GM18505 (cell line): ENCODE measurements at regions not wholly inside any gene's neighbourhood (a gene's known extent, or its start where the extent isn't known, plus 50 kb on each side); places are given as distances from the start of the nearest gene placed in this dataset.
"Not testable (repeated sequence)": the region's sequence is repeated elsewhere in the genome, so short reads cannot be mapped to it uniquely, and the experiment has no call there.

ENCODE experiments used
- ATAC-seq: cut with Tn5 transposase; IDR thresholded peaks from one replicate; pipeline ENCODE4 v1.9.1; 2021; ENCODE audit not compliant: unreplicated experiment
- POLR2A ChIP-seq: IDR thresholded peaks from 4 replicates; pipeline ENCODE4 v1.6.1; 2011; ENCODE audit warnings: borderline replicate concordance; ENCODE audit not compliant: insufficient read depth, insufficient read length; ENCODE audit errors: extremely low read depth

DNA sequence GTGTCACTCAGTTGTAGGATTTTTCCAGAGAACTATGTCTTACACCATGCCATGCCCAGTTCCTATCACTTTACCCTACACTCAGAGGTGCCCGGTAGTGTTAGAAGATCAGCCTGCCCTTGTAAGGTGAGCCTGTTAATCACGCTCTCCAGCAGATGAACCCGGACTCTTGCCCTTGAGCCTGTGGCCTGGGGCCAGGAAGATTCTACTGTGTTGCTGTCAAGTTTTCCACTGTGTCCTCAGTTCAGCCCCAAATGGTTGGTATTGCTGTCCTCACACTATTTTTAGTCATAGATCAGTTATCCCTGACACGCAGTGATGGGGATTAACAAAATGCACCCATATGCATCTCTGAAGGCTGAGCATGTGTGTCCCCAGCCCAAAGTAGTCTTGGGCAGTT, 105.0 kb upstream of the SPAG17 start:
- ATAC-seq = no peak
- TF ChIP-seq POLR2A = no peak

DNA sequence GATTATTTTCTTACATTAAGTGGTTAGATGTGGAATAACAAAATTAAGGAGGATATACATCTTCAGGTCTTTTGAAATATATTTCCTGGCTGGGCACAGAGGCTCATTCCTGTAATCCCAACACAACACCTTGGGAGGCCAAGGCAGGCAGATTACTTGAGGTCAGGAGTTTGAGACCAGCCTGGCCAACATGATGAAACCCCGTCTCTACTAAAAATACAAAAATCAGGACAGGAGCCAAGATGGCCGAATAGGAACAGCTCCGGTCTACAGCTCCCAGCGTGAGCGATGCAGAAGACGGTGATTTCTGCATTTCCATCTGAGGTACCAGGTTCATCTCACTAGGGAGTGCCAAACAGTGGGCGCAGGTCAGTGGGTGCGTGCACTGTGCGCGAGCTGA, 95.6 kb upstream of the SPAG17 start:
- ATAC-seq = not testable (repeated sequence)

DNA sequence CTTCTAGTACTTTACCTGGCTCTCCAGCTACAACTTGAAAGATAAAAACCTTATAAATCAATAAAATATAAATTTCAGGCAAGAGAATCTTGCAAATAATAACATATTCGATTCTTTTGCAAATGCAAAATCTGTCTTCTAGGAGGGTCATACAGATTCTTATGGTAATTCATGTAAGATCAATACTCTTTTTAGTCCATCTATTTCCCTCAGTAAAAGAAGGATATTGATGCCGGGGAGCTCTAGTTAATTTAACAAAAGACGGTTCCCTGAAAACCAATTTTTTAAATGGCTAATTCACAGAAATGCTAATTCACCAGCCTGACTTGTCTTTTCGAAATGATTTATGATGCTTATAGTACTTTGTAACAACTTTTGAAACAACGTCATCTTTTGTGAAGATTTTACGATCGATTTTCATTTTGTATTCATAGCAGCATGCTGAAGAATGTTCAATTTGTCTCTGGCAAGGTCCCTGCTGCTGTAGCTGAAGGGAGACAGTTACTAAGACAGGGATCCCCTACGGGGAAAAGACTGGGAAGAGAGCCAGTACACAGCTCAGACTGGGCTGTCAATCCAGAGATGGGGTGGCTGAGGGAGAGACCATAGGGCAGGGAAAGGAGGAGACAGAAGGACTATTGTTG, 90.6 kb upstream of the SPAG17 start:
- TF ChIP-seq POLR2A = no peak
- ATAC-seq = no peak

DNA sequence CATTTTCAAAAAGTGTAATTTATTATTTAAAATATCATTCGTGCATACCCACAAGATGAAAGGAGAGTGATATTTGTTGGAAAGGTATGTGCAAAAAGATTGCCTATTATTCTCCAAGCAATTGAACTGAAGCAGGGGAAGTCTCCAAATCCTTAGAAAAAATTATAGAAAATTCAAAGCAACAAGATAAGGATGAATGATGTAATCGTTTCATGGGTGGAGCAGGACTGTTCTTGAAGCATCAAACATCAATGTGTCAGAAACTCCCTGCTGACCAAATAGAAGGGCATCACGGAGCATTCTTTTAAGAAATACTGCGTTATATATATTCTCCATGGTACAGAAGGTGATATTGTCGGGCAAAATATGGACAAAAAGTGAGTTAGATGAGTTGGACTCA, 87.9 kb upstream of the SPAG17 start:
- TF ChIP-seq POLR2A = no peak
- ATAC-seq = no peak

DNA sequence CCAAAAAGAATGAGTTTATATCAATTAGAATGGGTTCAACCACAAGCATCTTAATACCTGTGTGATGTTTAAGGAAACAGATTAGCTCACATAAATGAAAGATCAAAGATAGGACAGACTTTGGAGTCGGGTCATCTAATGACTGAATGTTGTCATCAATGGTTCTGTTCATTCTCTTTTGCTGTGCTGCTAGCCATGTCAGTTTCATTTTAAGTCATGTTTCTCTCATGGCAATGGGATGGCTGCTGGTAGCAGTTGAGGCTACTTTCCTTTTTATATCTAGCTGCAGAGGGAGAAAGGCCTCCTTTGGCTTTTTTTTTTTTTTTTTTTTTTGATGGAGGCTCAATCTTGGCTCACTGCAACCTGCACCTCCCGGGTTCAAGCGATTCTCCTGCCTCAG, 86.9 kb upstream of the SPAG17 start:
- no peak for TF ChIP-seq POLR2A
- ATAC-seq = no peak

DNA sequence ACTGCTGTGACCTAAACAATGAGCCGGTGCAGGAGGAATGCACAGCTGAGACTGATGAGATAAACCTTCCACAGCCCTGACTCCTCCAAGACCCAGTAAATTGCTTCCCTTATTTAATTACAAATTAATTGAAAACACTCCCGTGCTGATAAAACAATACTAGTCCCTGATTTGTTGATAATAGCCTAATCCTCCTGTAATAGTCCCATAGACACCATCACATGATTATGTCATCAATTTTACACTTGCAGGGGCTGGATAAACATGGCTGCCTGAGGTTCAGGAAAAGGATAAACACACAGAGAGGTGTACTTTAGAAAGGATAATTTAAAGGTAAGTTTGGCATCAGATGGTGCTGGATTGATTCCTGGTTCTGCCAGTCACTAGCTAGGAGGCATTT, 84.6 kb upstream of the SPAG17 start:
- no peak for ATAC-seq
- no peak for TF ChIP-seq POLR2A

DNA sequence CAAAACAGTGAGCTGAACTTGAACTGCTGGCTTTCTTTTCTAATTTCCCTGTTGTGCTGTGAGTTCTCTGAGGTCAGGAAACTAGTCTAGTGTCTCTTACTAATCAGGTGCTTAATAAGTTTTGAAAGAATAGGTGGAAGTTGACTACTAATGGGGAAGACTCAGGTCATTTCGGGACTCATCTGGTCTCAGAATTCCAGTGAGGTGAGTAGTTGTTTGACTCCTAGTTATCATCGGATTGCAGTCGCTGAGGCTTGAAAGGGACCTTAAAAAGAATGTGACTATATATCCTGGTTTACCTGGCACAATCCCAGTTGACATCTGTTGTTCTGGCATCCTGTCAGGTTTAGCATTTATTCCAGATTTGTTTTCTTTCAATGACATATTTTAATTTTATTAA, 81.4 kb upstream of the SPAG17 start:
- no peak for TF ChIP-seq POLR2A
- no peak for ATAC-seq

DNA sequence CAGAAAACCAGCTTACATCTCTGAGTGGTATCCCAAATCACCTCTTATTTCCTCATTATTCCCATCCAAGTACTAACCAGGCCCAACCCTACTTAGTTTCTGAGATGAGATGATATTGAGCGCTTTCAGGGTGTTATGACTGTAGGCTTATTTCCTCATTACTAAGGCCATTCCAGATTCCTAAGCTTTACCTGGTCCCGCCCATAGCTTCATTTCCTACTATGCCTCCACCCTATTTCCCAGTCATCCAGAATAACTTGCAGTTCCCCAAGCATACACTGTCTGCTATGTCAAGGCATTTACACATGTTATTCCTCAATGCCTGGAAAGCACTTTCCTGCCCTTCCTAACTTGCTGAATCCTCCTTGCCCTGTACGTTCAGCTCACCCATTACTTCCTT, 79.3 kb upstream of the SPAG17 start:
- no peak for ATAC-seq
- no peak for TF ChIP-seq POLR2A

DNA sequence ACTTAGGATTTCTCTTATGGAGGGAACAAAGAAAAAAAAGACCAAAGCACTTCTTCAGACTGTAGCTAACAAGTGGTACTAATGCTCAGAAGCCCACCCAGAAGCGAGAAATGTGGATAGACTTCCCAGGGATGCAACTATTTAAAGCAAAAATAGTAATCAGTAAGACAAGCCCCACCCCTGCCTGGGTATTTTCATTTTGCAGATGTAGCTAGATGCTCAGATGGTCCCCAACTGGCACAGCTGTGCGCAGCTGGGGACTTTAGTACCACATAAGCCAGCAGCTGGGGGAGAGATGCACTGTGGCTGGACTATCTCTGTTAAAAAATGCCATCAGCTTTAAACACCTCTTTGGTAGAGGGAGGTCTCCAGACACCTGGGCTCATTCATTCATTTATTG, 77.8 kb upstream of the SPAG17 start:
- no peak for ATAC-seq
- no peak for TF ChIP-seq POLR2A

DNA sequence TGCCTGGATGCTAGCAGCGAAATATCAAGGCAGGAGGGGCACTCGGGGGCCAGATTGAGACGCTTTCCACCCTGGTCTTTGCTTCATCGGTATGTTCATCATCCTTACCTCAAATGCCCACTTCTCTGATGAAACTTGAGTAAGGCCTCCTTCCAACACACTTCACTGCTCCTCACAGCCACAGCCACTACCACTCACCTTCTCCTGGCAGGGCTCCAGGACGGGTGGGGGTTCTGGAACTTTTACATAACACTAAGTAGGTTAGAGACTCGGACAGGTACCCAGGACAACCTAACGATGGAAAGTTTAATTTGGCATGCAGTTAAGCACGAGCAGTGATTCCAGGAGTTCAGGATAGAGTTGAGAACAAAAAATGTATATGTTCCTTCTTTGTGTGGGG, 73.9 kb upstream of the SPAG17 start:
- TF ChIP-seq POLR2A = no peak
- no peak for ATAC-seq

DNA sequence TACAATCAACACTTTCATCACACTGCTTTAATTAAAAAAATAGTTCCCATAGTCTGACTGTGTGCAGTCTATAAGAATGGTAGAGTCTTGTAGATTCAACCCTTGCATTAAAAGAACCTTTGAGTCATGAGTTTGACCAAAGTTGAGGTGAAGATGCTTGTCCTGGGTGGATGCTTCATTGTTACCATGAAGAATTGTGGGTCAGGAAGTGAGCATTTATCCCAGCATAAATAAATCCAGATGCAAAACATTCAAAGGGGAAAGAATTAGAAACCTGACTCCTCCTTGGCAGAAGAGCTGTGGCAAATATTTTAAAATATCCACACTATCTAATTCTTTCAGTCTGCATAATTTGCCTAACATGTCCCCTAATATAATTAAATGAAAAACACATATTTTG, 72.9 kb upstream of the SPAG17 start:
- no peak for TF ChIP-seq POLR2A
- ATAC-seq = no peak

DNA sequence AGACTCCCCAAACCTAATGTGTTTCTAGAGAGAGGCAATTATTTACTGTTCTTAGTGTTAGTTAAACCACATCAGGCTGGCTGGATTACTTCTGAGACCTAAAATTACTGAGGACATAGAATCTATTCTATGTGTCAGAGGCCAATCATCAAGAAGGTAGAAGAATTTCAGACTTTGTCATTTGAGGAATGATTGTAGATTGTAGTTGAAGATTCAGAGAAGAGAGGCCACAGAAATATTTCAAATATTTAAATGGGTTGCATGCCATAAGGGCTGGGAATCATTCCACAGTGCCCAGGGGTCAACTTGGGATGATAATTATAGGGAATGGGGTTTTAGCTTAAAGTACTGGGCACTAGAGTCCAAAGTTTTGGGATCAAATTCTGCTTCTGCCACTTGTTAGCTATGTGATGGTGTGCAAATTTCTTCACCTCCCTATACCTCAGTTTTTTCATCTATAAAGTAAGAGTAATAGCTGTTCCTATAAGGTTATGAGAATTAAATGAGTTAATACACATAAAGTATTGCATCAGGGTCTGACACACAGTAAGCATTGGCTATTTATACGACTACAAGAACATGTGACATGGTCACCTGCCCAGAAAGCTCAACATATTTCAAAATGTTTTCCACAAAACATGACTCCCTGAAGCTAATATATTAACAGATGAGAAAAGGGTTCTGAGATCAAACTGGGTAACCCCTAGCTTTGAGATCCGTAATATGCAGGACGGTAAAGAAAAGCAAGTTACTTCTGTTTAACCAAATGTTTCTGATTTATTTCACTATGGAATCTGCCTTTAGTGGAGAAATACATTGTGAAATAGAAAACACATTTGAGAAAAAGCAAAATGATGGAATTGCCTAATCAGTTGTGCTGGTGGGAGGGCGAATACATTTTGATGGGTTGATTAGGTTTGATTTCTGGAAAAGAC, 69.7 kb upstream of the SPAG17 start:
- ATAC-seq = no peak
- TF ChIP-seq POLR2A = no peak

DNA sequence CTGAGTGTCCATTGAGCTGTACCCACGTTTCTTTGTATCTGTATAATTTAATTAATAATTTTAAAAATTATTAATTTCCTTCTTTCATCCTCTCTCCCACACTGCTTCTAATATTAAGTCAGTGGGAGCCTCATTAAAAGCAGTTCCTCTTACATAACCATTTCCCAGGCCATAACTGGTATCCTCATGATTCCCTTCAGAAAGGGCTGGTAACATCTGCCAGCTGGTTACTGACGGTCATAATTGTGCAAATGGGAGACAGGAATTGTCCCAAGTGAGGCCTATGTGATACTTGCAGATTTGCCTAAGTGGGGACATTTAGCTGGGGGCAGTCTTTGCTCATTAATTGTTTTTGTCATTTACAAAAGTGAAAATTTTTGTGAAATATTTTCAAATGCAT, 69.0 kb upstream of the SPAG17 start:
- TF ChIP-seq POLR2A = no peak
- no peak for ATAC-seq

DNA sequence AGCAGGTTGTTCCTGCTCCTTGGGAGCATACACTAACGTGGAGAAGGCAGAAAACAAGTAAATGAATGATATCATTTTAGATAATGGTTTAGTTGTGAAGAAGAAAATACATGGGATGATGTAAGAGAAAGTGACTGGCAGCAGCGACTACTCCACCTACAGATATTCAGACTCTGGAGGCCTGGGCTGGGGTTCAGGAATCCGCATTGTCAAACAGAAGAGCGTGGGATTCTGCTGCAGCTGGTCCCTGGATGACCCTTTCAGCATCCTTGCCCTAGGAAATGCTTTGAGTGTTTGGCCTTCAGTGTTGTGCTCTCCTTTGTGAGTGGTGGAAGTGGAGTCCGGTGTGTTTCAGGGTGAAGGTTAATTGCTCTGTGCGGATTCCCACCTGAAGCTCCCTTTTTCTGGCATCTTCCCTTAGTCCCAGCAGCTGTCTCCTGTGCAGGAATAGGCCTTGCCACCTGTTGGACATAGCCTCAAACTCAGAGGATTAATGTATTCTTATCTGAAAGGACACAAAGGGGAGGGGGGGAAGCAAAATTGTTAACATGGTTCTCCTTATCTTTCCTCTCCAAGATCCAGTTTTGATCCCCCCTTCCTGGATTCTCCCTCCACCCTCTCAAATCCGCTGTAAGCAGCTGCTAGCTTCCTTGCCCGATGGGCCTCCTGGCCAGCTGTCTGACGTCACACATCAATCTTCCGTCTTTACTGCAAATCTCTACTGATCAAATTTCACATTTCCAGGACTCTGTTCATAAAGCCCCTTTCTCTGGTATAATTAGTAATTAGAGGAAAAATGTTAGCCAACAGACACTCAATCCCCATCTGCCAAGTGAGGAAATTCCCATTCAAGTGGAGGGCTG, 68.3 kb upstream of the SPAG17 start:
- no peak for ATAC-seq
- no peak for TF ChIP-seq POLR2A

DNA sequence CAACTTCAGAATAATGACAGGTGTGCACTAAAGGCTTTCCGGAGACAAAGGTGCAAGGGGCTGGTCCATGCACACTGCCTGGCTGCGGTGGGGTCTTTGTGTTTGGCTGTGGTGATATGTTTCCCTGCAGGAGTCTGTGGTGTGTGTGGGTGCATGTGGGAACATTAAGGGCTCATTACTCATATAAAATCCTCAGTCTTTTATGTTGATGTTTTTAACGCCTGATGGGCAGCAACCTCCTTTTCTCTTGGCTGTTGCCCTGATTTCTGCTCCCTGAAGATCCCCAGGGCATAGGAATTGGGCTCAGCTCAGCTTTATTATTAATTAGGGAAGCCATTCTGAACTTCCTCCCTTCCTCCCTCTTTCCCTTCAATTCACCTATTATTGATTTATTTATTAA, 67.6 kb upstream of the SPAG17 start:
- TF ChIP-seq POLR2A = no peak
- ATAC-seq = no peak
